Fibroblast of pulmonary artery (primary cell): ENCODE measurements at regions not wholly inside any gene's neighbourhood (a gene's known extent, or its start where the extent isn't known, plus 50 kb on each side); places are given as distances from the start of the nearest gene placed in this dataset.

ENCODE experiments used
- DNase-seq: peaks from one replicate; pipeline ENCODE4 v3.0.0-alpha.2; 2010; ENCODE audit warnings: low read depth
- H3K4me3 ChIP-seq: replicated peaks from 2 replicates; pipeline ENCODE4 v1.5.1; 2011; ENCODE audit warnings: low read depth, mild to moderate bottlenecking, control low read depth, low read length, moderate library complexity
- TF ChIP-seq, protein P1 (sequence below): IDR thresholded peaks from 2 replicates; pipeline ENCODE4 v1.5.1; 2011; ENCODE audit warnings: mild to moderate bottlenecking, control low read depth, low read length, inconsistent platforms; ENCODE audit errors: missing control alignments

DNA sequence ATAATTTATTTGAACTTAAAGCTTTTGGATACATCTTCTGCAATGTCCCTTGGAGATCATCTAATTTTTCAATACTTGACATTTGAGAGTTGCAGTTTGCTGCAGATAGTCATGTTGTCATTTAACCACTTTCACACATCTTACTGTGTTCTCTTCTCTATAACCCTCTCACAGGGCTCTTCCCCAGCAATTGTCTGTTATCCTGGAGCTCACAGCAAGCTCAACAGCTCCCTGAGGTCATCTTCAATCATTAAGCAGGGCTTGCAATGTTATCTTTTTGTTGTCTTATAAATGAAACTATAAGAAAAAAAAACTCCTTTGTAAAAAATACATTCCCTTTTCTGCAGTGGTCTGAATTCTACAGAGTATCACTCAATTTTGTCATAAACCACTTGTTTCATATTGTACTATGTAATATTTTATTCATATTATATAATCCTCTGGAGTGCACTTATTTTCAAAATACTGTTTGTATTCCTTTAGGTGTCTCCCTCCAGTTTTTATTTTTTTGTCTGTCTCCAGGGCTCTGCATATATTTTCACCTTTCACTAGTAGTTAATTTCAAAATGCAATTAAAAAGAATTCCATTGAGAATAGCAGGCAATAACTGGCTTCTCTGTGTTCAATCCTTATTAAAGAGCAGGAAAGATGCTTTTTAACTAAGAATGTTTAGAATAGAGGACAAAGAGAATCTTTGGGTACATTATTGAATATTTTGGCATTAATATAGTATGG is 106.3 kb upstream of the ARSJ start:
- DNase-seq = no peak
- no peak overlapping the region for H3K4me3 ChIP-seq
- TF ChIP-seq, protein P1, sequence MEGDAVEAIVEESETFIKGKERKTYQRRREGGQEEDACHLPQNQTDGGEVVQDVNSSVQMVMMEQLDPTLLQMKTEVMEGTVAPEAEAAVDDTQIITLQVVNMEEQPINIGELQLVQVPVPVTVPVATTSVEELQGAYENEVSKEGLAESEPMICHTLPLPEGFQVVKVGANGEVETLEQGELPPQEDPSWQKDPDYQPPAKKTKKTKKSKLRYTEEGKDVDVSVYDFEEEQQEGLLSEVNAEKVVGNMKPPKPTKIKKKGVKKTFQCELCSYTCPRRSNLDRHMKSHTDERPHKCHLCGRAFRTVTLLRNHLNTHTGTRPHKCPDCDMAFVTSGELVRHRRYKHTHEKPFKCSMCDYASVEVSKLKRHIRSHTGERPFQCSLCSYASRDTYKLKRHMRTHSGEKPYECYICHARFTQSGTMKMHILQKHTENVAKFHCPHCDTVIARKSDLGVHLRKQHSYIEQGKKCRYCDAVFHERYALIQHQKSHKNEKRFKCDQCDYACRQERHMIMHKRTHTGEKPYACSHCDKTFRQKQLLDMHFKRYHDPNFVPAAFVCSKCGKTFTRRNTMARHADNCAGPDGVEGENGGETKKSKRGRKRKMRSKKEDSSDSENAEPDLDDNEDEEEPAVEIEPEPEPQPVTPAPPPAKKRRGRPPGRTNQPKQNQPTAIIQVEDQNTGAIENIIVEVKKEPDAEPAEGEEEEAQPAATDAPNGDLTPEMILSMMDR = no peak

DNA sequence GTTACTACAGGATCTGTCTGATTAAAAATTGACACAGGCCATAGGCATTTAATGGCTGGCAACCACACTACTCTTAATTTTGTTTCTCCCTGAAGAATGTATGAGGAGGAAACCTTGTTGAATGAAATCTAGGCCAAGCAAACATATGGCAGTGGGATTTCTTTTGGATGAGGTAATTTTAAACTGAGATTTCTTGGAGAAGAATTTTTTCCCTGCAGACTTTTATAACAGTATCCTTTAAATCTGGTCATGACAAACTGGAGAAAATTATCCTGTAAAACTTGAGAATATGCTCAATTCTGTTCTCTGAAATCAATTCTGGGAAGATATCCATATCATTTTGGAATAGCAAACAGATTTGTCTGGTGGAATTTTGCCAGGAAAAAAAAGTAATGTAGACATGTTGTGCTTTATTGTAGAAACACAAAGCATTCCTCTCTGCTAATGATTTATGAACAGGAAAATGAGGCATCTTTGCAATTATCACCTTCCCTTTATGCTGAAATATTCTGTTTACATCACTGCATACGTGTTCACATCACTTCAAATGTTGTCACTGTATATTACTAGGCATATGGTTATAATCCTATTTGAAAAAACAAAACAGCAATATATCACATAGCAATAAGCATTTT is 108.3 kb upstream of the ARSJ start:
- peak; percentile 77 for DNase-seq
- TF ChIP-seq, protein P1 = no peak
- H3K4me3 ChIP-seq = no peak overlapping the region

DNA sequence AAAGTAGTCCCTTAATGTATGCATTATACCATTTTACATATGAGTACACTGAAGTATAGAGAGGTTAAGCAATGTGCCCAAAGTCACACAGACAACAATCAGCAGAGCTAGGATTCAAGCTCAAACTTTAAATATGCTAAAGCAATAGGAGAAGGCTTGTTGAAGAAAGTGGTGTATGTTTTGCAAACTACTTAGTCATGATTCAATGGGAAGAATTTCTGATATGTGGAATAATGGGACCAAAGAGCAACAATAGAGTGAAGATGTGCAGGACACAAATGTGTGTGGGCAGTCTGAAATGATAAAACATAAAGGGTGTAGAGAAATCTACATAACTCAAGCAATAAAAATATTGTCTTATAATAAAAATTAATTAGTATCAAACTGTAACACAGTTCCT is 109.0 kb upstream of the ARSJ start:
- no peak overlapping the region for H3K4me3 ChIP-seq
- DNase-seq = peak; percentile 33
- TF ChIP-seq, protein P1 = no peak

DNA sequence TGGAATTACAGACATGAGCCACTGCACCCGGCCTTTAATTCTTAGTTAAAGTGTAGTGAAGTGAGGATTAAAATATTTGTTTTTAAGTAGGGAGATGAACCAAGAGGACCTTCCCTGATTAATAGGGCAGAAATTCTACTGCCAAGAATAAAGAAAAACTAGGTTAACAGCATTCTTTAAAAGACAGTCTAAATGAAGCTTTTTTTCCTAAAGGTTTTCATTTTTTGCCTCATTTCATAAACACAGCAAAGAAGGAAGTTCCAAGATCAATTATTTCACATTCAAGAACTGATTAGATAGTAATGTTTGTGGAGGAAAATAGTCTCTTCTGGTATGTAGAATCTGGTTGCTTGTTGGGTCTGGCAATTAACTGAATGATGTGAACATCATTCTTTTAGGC is 112.1 kb upstream of the ARSJ start:
- DNase-seq = no peak
- TF ChIP-seq, protein P1 = no peak
- no peak overlapping the region for H3K4me3 ChIP-seq

DNA sequence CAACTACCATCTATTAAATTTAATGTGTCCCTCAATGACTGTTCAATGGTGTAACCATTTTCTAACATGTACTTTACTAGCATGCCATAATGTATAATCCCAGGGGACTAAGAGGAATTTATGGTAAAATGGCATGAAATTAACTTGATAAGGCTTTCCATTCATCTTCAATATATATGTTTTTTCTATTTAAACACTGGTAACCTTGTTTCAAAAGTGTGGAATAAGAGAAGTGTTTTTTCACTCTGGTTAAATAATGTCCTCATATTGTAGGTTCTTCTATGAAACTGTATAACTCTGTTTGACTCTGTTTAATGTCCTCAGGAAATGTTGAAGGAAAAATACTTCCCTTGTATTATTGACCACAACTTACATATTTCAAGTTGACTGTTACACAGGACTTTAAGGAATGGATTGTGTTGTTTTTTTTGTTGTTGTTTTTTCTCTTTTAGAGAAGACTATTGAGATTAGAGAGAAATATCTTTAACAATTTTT is 113.8 kb upstream of the ARSJ start:
- TF ChIP-seq, protein P1 = no peak
- DNase-seq = no peak

DNA sequence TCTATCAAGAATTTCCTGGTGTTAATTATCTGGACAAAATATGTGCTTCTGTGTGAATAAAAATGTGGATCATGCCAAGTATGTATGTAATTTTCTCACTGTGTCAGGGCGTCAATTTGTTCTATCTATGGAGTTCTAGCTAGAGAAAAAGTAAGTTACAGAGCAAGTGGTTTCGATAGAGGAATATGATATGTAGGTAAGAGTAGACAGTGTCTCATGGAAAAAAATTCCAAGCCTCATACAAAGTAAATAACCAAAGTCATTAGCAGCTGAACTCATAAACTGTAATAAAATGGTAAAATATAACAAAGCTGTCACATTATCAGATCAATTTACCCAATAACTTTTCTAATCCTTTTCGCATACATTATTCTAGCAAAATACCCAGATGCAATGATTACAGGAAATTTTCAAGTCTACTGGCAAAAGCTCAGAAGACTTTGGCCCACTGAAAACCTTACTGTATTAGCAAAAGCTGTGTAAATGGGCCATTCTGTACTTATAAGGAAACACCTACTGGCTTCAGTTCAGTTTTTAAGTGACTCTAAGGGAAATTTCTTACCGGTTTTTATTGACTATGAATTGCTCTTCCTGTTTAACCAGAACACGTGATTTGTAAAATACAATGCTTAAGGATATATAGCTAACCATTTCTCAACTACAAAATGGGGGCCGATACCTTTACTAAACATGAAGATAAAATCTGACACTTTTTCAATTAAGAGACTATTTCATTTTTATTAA is 121.0 kb upstream of the ARSJ start:
- no peak for DNase-seq
- no peak overlapping the region for H3K4me3 ChIP-seq
- TF ChIP-seq, protein P1 = no peak

More for the DNA sequence above, 113.8 kb upstream of the ARSJ start:
- no peak overlapping the region for H3K4me3 ChIP-seq
